ENCODE measurements at regions not wholly inside any gene's neighbourhood (a gene's known extent, or its start where the extent isn't known, plus 50 kb on each side); places are given as distances from the start of the nearest gene placed in this dataset.

- TF ChIP-seq TOX (CRISPR knock-in tag; IDR thresholded peaks at IDR 0.05; ENCODE audit: borderline replicate concordance) (no peak), ESRRG (CRISPR knock-in tag; IDR thresholded peaks at IDR 0.05) (no peak), ZNF8 (CRISPR knock-in tag; IDR thresholded peaks at IDR 0.05) (no peak), TSHZ2 (CRISPR knock-in tag; IDR thresholded peaks at IDR 0.05) (no peak), ZC3H10 (CRISPR knock-in tag; IDR thresholded peaks at IDR 0.05) (no peak), BACH2 (CRISPR knock-in tag; IDR thresholded peaks at IDR 0.05; ENCODE audit: borderline replicate concordance) (no peak), ZFP3 (CRISPR knock-in tag; IDR thresholded peaks at IDR 0.05) (no peak), CSRNP3 (CRISPR knock-in tag; IDR thresholded peaks at IDR 0.05) (no peak), ISL1 (CRISPR knock-in tag; IDR thresholded peaks at IDR 0.05) (no peak), PPARA (CRISPR knock-in tag; IDR thresholded peaks at IDR 0.05; ENCODE audit: borderline replicate concordance) (no peak), ZNF565 (CRISPR knock-in tag; conservative IDR thresholded peaks at IDR 0.05; ENCODE audit: low read depth) (no peak)
- ATAC-seq, result no peak
These were observed 579.6 kb downstream of the COL12A1 start for GRCh38 chr6:74626288-74626687.

GRCh38 chr6:74623027-74623426 lies 582.8 kb downstream of the COL12A1 start:
- no peak for ATAC-seq
- TF ChIP-seq ZFP30 (CRISPR knock-in tag; IDR thresholded peaks at IDR 0.05) (no peak), TSHZ2 (CRISPR knock-in tag; IDR thresholded peaks at IDR 0.05) (no peak), CSRNP3 (CRISPR knock-in tag; IDR thresholded peaks at IDR 0.05) (no peak), SNAI2 (CRISPR knock-in tag; IDR thresholded peaks at IDR 0.05) (no peak), CREB5 (CRISPR knock-in tag; IDR thresholded peaks at IDR 0.05; ENCODE audit: low read depth) (no peak), BACH2 (CRISPR knock-in tag; IDR thresholded peaks at IDR 0.05; ENCODE audit: borderline replicate concordance) (no peak), CSDC2 (CRISPR knock-in tag; IDR thresholded peaks at IDR 0.05) (no peak), ISL1 (CRISPR knock-in tag; IDR thresholded peaks at IDR 0.05) (no peak), ARNTL (CRISPR knock-in tag; IDR thresholded peaks at IDR 0.05; ENCODE audit: borderline replicate concordance, low read depth) (no peak), OSR1 (CRISPR knock-in tag; IDR thresholded peaks at IDR 0.05) (no peak), TOX (CRISPR knock-in tag; IDR thresholded peaks at IDR 0.05; ENCODE audit: borderline replicate concordance) (no peak), ZC3H10 (CRISPR knock-in tag; IDR thresholded peaks at IDR 0.05) (no peak), ZNF565 (CRISPR knock-in tag; conservative IDR thresholded peaks at IDR 0.05; ENCODE audit: low read depth) (no peak), RARB (CRISPR knock-in tag; IDR thresholded peaks at IDR 0.05) (no peak), ZFP3 (CRISPR knock-in tag; IDR thresholded peaks at IDR 0.05) (no peak)

- TF ChIP-seq ARNTL (CRISPR knock-in tag; IDR thresholded peaks at IDR 0.05; ENCODE audit: borderline replicate concordance, low read depth), result no peak
- no peak for TF ChIP-seq PPARA (CRISPR knock-in tag; IDR thresholded peaks at IDR 0.05; ENCODE audit: borderline replicate concordance)
- TF ChIP-seq ZFP3 (CRISPR knock-in tag; IDR thresholded peaks at IDR 0.05), result no peak
- TF ChIP-seq RARB (CRISPR knock-in tag; IDR thresholded peaks at IDR 0.05), result no peak
- TF ChIP-seq TCF4 (CRISPR knock-in tag; IDR thresholded peaks at IDR 0.05; ENCODE audit: borderline replicate concordance), result no peak
- TF ChIP-seq ZC3H10 (CRISPR knock-in tag; IDR thresholded peaks at IDR 0.05), result no peak
- TF ChIP-seq SNAI2 (CRISPR knock-in tag; IDR thresholded peaks at IDR 0.05), result no peak
- no peak for TF ChIP-seq ZNF8 (CRISPR knock-in tag; IDR thresholded peaks at IDR 0.05)
- no peak for ATAC-seq
These were observed 594.6 kb downstream of the COL12A1 start for GRCh38 chr6:74611220-74611619.

Data from SK-N-SH treated with all-trans-retinoic acid at 6 μM for 48 hours (cell line).